Panc1 (cell line): ENCODE measurements at regions not wholly inside any gene's neighbourhood (a gene's known extent, or its start where the extent isn't known, plus 50 kb on each side); places are given as distances from the start of the nearest gene placed in this dataset.

Source experiments
- ATAC-seq: fragments of 200-7000 bp; cut with Tn5 transposase; 2 replicates; pipeline ENCODE4 v1.9.1; 2020; ENCODE audit warnings: mild to moderate bottlenecking, moderate library complexity
- BruUV-seq: library from RNA; stranded (reverse); fragments of 400-500 nt; replicated peaks from 2 replicates; lab custom pipeline; 2021; lab: Mats Ljungman, UMichigan
- CTCF ChIA-PET: fragments of 300-600 bp; sonication (Branson Sonifier 250); formaldehyde crosslinking; loops from one replicate; lab custom pipeline; 2022; ENCODE audit warnings: antibody characterized with exemption; lab: Charles Lee
- POLR2A ChIA-PET: fragments of 300-600 bp; sonication (Branson Sonifier 250); formaldehyde crosslinking; loops from one replicate; lab custom pipeline; 2022; ENCODE audit warnings: antibody characterized with exemption; lab: Charles Lee
- DNase-seq: peaks from one replicate; pipeline ENCODE4 v3.0.0-alpha.2; 2010; ENCODE audit warnings: low read depth, low spot score
- H3K27ac ChIP-seq: 2 replicates; pipeline ENCODE4 v1.5.1; 2011; ENCODE audit warnings: mild to moderate bottlenecking, low read length, inconsistent platforms
- H3K27me3 ChIP-seq: fragments of 200-500 bp; sonication (Bioruptor generic); 2 replicates; pipeline ENCODE4 v1.6.0; 2014; ENCODE audit warnings: low read length, inconsistent platforms; ENCODE audit not compliant: control insufficient read depth, insufficient read depth
- H3K36me3 ChIP-seq: fragments of 200-500 bp; sonication (Bioruptor generic); 2 replicates; pipeline ENCODE4 v1.5.1; 2014; ENCODE audit warnings: inconsistent platforms, mild to moderate bottlenecking, low read length, moderate library complexity; ENCODE audit not compliant: control insufficient read depth, insufficient read depth
- H3K4me1 ChIP-seq: 2 replicates; pipeline ENCODE4 v1.5.1; 2011; ENCODE audit warnings: inconsistent platforms, mild to moderate bottlenecking, low read length, moderate library complexity; ENCODE audit not compliant: control insufficient read depth, insufficient read depth
- H3K4me3 ChIP-seq, 2 experiments: 2 replicates each; pipeline ENCODE4 v1.5.1; 2011 to 2012; ENCODE audit warnings: low read depth in 2 of 2, low read length in 2 of 2, mild to moderate bottlenecking in 2 of 2, inconsistent platforms in 1 of 2, moderate library complexity in 1 of 2
- H3K9me3 ChIP-seq: fragments of 200-500 bp; sonication (Bioruptor generic); 2 replicates; pipeline ENCODE4 v1.5.1; 2014; ENCODE audit warnings: low read depth, mild to moderate bottlenecking, inconsistent platforms, low read length, moderate library complexity; ENCODE audit not compliant: control insufficient read depth, insufficient read depth
- CTCF ChIP-seq: fragments of 450-650 bp; IDR thresholded peaks from 2 replicates; pipeline ENCODE4 v1.5.1; 2017; ENCODE audit warnings: mild to moderate bottlenecking
- POLR2AphosphoS5 ChIP-seq: IDR thresholded peaks from 2 replicates; pipeline ENCODE4 v1.6.1; 2012; ENCODE audit warnings: mild to moderate bottlenecking, low read depth, low read length, moderate library complexity
- REST ChIP-seq, 2 experiments: IDR thresholded peaks; 2 replicates each; pipeline ENCODE4 v1.6.1; 2011 to 2012; ENCODE audit warnings: low read depth in 2 of 2, control low read depth in 1 of 2, low read length in 1 of 2, mild to moderate bottlenecking in 1 of 2, moderate library complexity in 1 of 2; ENCODE audit not compliant: insufficient read depth in 1 of 2
- SIN3A ChIP-seq: IDR thresholded peaks from 2 replicates; pipeline ENCODE4 v1.6.1; 2012; ENCODE audit warnings: low read depth, mild to moderate bottlenecking, low read length, moderate library complexity, borderline replicate concordance; ENCODE audit not compliant: insufficient read depth
- TCF7L2 ChIP-seq: IDR thresholded peaks from 2 replicates; pipeline ENCODE4 v1.6.1; 2011; ENCODE audit warnings: mild to moderate bottlenecking, low read depth, low read length, inconsistent platforms
- in situ Hi-C: cut with HindIII; loops from 2 replicates; pipeline ENCODE4 v1.10.0; 2016; ENCODE audit warnings: low sequenced_read_pairs, low pct_unique_long_range_greater_than_20kb
- intact Hi-C: fragments of 100-400 bp; cut with micrococcal nuclease; formaldehyde crosslinking; loops from one replicate; pipeline ENCODE4 v1.10.0; 2022; ENCODE audit not compliant: unreplicated experiment

- H3K27ac ChIP-seq = no peak overlapping the region
- POLR2A ChIA-PET = no interaction called here
- no peaks in the 10 kb centered on the region for H3K27me3 ChIP-seq
- DNase-seq (no peak), ATAC-seq (no peak)
- CTCF ChIA-PET = no interaction called here
- intact Hi-C loops = no loop called here
- in situ Hi-C loops = no loop called here
- no peaks in the 10 kb centered on the region for H3K4me1 ChIP-seq
- no peak overlapping the region for H3K4me3 ChIP-seq
- BruUV-seq = no TSS peak
- H3K36me3 ChIP-seq = no peaks in the 10 kb centered on the region
- TF ChIP-seq POLR2AphosphoS5 (no peak), REST (IDR thresholded peaks at IDR 0.05; ENCODE audit: insufficient read depth in 1 of 2, low read depth in 2 of 2, low read length in 1 of 2) (no peak), SIN3A (no peak)
- peaks cover 8% of the 10 kb centered on the region; the same call in 1 of the 2 replicates for H3K9me3 ChIP-seq
Observed at GRCh38 chr3:187491371-187491770, 123.2 kb downstream of the RTP4 start.

- Histone ChIP-seq H3K4me3 (no peak overlapping the region), H3K36me3 (no peaks in the 10 kb centered on the region), H3K9me3 (peaks cover 8% of the 10 kb centered on the region; the same call in 1 of the 2 replicates), H3K27ac (no peak overlapping the region), H3K4me1 (no peaks in the 10 kb centered on the region), H3K27me3 (no peaks in the 10 kb centered on the region)
- in situ Hi-C loops = no loop called here
- DNase-seq (no peak), ATAC-seq (no peak)
- TF ChIP-seq REST (IDR thresholded peaks at IDR 0.05; ENCODE audit: insufficient read depth in 1 of 2, low read depth in 2 of 2, low read length in 1 of 2) (no peak), POLR2AphosphoS5 (no peak), SIN3A (no peak), CTCF (no peak), TCF7L2 (no peak)
- intact Hi-C loops = no loop called here
- ChIA-PET POLR2A (no interaction called here), CTCF (no interaction called here)
- no TSS peak for BruUV-seq
Observed at GRCh38 chr3:187490366-187490765, 122.2 kb downstream of the RTP4 start.
